ENCODE measurements at regions not wholly inside any gene's neighbourhood (a gene's known extent, or its start where the extent isn't known, plus 50 kb on each side); places are given as distances from the start of the nearest gene placed in this dataset.
A peak's percentile ranks its signal among the peaks of the same experiment; 100 is the strongest.

DNA sequence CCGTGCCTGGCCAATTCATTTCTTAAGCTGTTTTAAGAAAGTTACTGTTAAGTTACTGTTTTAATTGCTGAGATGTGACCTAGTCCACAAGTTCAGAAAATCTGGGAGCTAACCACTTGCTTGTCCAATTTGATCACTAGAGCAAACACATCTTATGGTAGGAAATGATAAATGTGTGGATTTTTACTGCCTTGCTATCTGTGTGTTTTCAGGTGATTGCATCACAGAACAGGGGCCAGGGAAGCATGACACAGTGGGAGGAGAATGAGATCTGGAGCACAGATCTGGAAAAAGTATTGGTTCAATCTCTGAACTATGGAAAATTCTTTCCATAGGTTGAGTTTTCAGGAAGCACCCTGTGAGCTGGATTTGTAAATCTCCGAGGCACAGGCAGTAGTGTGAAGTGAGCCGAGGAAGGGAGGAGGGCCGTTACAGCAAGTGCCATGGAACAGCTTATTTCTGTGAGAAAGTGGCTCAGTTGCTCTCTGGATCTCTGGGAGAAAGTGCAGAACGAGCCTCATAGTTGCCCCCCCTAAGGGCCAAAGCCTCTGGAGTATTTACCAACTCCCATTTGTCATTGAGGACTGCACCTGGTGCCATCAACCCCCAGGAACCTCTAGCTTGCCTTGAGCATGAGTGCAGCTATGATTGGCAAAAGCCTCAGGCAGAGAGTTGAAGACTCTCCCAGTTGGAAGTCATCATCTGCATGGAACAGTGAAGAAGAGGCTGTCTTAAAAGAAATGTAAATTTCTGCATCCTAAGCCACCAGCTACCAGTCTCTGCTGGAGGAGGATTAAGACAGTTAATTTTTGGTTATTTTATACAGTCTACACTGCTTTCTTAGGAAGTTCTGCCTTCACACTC, 161.8 kb upstream of the CLINT1 start:
- no peak for DNase-seq (ENCODE audit: low read depth)

DNA sequence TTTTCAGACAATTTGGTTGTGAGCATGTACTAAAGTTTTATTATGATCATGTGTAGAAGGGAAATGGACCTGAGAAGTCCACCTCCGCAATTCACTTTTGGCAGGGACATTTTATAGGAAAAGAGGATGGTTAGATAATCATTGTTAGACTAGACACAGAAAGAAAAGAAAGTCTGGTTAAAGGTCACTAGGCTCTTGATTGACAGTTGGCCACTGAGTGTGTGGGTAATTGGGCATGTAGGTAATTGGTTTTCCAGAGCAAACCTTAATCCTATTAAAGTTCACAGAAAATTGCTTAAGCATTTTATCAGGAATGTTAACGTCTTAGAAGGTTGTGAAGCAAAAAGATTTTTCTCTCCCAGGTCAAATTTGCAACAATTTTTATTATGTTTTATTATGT, 158.5 kb upstream of the CLINT1 start:
- no peak for DNase-seq (ENCODE audit: low read depth)

DNA sequence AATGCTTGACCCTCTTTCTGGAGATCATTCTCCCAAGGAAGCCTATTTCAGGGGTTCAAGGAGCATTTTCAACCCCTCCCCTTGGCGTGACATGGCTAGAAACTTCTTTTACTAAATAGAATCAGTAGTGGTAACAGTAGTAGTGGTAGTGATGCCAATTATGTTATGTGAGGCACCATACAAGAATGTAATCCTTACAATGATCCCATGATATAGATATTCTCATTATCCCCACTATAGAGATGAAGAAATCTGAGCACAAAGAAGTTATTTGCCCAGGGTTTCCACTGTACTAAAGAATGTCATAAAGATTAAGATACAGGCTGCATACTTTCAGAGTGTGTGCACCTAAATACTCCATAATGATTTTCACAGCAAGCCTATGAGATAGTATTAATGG, 155.4 kb upstream of the CLINT1 start:
- DNase-seq (ENCODE audit: low read depth): no peak

DNA sequence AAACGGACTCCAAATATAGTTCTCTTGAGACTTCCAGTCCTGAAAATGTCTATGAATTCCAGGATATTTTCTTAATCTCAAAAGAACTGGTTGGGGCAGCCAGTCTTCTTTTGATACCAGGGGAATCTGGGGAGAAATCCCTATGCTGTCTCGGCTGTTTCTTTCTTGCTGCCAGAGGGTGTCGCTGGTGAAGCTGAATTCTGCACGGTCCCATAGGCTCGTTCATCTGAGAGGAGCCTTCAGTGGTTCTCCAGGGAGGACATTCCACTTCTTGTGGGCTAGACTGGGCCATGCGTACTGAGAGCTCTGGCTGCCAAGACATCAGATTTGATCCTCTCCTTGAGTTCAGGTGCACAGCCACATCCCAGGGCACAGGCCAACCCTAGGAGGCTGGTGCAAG, 155.0 kb upstream of the CLINT1 start:
- peak; percentile 24 for DNase-seq (ENCODE audit: low read depth)

DNA sequence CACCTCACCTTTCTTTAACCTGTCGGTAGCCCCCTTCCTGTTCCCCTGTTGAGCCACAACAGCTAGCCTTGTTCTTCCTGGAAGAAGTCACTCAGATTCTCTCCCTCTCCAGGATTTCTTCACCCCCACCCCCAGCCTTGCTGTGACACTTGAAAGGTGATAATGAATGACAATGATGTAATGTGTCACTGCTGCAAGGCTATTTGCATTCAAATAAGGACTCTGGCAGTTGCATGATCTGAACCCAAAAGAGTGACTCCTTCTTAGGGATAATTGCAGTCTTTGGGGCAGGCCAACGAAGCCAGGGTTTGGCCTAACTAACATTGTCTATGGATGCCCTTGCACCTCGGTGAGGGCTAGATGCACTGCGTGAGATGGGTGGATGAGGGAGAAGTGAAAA, 154.4 kb upstream of the CLINT1 start:
- DNase-seq (ENCODE audit: low read depth): no peak

DNA sequence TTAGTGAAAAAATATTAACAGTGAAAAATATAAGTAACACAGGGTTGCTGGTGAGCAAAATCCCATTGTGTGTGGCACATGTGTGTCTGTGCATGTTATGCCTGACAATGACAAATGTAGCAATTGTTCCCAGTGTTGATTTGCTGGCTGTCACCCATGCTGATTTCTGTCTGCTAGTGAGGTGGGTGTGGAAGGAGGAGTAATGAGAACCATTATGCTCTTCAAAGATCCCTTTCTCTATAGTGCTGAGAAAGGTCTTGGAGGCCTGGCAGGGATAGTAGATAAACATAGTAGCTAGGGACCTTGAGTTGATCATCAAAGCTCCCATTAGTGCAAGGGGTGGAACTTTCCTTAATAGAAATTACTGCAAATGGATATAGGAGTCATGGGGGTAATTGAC, 152.5 kb upstream of the CLINT1 start:
- no peak for DNase-seq (ENCODE audit: low read depth)

DNA sequence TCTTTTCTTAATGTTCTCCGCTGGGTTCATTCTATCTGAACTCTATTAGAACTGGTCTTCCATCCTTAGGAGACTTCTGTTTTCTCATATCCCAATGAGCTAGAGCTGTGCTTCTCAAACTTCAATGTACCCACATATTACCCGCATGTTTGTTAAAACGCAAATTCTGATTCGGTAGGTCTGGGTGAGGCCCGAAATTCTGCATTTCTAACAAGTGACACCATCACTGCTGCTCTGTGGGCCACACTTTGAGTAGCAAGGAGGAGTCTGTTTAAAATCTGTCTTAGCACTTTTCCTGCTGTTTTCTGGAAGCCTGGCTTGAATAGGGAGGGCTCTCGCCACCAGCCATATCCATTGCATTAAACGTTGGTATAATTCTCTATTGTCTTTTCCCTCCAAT, 151.9 kb upstream of the CLINT1 start:
- DNase-seq (ENCODE audit: low read depth): no peak

DNA sequence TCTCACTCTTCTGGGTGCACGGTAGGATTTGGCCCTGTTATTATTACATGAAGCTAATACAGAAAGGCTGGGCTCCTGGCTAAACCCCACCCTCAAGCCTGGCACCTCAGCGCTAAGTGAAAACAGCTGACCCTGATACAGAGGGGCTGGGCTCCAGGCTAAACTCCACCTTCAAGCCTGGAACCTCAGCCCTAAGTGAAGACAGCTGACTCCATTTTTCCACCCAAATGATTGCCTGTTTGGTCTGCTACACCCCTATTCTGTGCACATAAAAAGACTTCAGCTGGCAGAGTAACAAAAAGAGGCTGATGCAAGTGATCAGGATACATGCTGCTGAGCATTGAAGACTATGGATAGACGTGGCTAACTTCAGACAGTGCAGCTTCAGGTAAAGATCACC, 148.4 kb upstream of the CLINT1 start:
- no peak for DNase-seq (ENCODE audit: low read depth)

DNA sequence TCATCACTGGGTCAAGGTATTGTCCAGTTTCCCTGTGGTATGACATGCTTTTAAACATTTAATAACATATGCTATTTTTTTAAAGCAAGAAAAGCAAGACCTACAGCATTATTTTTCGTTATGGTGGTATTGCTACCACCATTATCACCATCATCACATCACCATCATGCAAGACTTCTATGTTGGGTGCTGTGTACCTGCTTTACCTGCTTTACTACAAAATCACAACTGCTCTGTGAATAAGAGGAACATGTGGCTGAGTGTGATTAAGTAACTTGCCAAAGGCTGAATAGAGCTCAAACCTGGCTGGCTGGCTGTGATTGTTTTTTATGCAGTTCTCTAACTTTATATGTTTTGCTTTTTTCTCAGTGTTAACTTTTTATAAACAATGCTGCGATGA, 140.8 kb upstream of the CLINT1 start:
- no peak for DNase-seq (ENCODE audit: low read depth)

DNA sequence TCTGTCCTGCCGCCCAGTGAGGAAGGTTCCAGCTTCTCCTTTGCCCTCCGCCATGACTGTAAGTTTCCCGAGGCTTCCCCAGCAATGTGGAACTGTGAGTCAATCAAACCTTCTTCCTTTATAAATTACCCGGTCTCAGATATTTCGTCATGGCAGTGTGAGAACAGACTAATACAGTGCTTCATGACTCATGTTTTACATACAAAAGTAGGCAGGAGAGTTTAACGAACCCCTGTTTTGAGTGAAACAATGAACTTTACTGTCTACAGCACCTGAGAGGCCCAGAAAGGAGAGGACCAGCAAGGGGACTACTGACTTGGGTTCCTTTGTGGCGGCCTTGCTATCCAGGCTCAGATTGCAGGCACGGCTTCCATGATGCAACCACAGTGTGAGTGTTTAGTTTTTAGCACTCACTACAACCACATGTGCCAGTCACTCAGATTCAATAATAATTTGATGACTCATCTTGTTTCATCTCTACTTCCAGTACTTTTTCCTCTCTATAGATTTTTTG, 139.1 kb upstream of the CLINT1 start:
- peak; percentile 46 for DNase-seq (ENCODE audit: low read depth)

DNA sequence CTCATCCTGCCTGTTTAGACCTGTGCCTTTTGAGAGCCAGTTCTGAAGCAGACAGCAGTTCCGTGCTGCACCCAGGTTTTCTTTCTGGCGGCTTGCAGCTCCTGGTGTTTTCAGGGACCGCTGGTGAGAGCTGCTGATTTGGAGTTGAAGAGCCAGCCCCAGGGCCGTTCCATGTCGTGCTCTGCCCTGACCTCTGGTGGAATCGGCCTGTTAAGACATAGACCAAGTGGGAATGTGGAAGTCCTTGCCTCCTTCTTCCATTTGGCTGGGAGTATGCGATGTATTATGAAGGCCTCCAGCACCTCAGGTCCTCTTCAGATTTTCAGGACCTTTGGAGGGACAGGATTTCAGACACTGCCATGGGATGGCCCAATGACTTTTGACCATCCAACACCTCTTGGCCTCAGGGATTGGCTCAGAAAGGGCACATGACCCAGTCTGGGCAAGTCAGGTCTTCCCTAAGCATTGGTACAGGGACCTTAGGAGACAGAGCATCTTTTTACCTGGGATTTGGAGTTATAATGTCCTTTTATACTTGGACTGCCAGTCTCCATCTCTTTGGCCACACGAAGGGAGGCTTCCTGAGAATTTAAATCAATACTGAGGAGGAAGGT, 136.1 kb upstream of the CLINT1 start:
- DNase-seq (ENCODE audit: low read depth): peak; percentile 62

DNA sequence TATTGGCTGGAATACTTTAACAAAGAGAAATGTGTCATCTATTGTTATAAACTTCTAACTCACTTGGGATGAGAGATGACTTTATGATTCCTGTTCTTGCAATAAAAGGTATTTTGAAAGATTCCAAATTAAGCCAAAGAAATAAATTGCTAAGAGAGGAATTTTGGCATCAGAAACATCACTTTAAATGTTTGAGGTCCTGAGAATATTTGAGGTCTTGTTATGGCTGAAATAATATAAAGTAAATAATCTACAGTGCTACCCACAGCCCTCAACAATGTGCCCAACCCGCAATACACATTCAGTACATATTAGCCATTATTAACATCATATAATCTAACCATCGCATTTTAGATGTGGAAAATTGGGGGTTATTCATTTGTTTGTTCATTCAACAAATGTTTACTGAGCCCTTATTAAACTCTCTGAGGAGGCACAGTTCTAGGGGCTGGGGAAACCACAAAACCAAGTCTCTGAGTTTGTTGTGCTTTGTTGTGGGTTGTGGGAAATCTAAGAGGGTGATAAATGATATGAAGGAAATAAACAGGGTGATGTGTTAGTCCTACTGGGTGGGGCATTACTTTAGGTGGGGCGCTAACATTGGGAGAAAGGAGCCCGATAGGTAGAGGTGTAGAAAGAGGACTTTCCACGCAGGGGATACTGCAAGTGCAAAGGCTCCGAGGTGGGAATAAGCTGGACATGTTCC, 135.2 kb upstream of the CLINT1 start:
- DNase-seq (ENCODE audit: low read depth): no peak

DNA sequence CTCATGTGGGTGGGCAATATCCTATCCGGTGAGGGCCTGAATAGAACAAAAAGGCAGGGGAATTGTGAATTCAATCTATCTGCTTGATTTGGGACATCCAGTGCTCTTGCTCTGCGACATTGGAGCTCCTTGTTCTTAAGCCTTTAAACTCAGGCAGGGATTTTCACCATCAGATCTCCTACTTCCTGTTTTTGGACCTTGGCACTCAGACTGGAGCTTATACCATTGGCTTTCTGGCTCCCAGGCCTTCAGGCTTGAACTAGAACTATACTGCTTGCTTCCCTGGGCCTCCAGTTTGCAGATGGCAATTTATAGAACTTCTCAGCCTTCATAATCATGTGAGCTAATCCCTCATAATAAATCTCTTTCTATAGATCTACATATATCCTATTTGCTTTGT, 134.3 kb upstream of the CLINT1 start:
- no peak for DNase-seq (ENCODE audit: low read depth)

DNA sequence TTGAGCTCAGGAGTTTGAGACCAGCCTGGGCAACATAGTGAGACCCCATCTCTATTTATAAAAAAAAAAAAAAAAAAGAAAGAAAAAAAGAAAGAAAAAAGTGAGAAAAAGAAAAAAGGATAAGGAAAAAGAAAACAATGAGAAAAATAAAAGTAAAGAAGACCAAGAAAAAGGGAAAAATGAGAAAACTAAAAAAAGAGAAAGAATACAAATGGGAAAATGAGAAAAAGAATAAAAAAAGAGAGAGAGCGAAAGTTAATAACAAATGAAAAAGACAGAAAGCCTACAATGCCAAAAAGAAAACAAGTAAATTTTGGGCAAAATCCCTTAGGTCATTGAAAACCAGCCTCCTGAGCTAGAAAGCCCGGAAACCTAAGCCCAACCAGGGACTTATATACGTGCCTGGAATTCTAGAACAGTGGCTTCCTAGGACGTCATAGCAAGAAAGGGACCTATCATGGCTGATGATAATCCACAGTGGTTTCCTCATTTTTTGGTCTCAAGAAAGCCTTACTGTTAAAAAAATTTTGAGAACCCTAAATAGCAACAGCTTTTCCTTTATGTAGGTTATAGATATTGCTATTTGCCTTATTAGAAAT, 131.7 kb upstream of the CLINT1 start:
- DNase-seq (ENCODE audit: low read depth): no peak

DNA sequence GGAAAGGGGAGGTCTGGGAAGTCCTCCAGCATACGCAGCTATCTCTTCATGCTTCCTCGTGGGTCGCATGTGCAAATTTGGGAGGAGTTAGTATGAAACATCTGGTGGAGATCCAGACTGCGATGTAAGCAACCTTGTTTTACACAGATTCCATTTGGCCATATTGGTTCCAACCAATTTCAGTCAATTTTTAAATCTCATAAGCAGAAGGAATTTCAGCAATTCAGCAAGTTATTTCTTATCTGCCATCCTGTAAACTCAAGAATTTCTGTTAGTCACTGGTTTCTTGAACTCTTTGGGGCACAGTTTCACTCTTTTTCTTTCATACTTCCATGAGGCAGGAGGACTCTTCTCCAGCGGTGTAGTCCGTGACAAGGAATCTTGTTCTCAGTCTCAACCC, 130.4 kb upstream of the CLINT1 start:
- DNase-seq (ENCODE audit: low read depth): no peak

DNA sequence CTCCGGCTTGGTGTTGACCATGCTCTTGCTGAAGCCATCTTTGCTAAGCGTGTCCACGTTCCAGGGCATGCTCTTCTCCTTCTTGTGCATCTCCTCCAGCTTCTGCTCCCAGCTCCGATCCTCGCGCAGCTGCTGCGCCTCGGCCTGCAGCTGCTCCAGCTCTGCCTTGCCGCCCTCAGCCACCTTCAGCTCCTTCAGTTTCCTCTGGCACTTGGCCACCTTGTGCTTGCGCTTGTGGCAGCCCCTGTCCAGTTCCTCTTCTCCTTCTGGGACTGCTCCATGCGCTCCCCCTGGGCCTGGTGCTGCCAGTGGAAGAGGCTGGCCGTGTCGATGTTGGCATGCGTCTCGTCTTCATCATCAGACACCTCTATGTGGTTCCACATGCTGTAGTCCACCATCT, 128.3 kb upstream of the CLINT1 start:
- DNase-seq (ENCODE audit: low read depth): no peak

DNA sequence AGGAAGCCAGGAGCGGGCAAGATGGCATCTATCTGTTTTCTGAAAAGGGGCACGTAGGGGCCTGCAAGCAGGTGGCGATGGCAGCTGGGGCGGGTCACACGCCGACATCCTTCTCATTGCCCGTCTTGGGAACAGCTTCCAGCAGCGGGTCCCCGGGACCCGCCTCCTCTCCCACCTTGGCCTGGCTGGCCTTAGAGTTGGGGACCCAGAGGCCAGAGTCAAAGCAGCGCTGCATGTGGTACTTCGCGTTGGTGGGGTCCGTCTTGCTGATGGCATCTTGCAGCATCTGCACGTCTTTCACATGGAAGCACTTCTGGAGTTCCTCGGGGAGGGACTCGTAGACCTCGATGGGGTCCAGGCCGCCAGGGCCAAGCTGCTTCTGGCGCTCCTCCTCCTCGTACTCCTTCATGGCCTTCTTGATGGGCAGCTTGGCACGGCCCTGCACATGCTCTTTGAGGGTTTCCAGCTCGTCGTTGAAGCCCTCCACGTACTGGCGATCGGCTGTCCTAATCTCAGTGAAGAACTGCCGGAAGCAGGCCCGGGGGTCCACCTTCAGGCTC, 127.6 kb upstream of the CLINT1 start:
- no peak for DNase-seq (ENCODE audit: low read depth)

DNA sequence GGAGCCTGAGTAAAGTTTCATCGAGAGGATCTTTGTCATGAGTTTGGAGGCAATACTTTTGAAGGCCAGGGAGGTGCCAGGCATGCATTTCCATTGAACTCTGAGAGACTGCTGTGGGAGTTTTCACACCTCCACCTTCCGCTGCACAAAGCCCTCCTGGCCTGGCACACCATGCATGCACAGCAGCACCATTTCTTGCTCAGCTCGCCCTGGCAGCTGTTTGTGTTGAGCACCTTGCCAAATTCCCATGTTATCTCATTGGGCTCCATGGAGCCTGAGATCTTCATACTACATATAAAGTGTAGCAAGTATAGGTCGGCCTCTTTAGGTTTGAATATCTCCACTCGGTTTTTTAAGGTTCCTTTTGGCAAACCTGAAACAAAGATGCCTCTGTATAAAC, 125.7 kb upstream of the CLINT1 start:
- no peak for DNase-seq (ENCODE audit: low read depth)

DNA sequence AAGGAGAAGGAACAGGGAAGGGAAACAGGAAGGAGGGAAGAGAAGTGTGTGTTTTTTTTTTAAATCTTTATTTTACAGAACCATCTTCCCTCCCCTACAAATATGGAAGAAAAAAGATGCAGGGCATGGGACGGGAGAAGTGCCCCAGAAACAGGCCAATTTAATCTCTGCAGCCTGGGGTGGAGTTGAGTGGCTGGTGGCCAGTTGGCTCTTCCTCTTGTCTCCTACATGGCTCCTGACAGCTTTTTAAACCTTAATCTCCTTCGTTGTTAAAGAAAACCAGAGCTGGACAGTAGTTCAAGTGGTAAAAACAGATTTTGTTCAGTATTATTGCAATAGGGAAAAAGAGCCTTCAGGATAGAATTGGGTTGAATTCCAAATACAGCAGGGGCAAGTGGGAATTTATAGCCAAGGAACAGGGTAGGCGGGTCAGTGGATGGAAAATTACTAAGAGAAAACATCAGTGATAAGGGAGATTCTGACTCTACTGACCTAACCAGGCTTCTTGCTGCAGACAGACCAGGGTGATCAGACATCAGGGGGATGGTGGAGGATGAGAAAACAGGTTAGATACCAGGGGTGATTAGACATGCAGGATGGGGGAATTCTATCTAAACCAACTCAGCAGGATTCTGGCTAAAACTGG, 125.1 kb upstream of the CLINT1 start:
- DNase-seq (ENCODE audit: low read depth): no peak

DNA sequence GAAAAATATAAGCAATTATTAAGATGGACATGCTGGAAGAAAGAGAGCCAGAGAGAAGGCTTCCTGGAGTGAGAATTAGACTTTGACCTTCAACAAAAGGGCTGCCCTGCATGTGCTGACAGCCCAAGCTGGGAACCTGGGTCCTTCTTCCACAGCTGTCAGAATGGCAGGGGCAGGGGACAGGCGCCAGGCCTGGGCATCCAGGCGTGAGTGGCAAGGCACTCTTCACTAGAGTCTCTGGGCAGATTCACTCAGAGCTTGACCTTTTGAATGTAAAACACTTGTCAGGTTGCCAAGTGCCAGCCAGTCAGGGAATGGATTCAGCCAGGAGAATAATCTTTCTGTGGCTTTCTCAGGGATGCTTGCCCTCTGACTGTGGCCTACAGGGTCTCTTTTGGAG, 119.1 kb upstream of the CLINT1 start:
- no peak for DNase-seq (ENCODE audit: low read depth)

DNA sequence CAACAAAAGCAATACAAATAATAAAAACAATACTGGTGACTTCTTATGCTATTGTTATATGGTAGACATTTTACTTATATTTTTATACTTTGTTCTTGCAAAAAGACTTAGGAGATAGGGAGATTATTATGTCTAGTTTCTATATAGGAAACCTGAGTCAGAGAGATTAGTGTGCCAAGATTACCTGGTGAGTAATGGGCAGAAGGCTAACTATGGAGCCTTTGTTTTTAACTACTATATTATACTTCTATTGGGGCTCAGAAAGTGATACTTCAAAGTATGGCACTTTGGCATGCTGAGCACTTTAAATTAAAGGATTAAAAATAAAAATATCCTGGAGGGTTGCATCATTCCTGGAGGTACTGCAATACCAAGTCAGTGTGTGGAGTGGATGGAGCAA, 117.5 kb upstream of the CLINT1 start:
- DNase-seq (ENCODE audit: low read depth): no peak

DNA sequence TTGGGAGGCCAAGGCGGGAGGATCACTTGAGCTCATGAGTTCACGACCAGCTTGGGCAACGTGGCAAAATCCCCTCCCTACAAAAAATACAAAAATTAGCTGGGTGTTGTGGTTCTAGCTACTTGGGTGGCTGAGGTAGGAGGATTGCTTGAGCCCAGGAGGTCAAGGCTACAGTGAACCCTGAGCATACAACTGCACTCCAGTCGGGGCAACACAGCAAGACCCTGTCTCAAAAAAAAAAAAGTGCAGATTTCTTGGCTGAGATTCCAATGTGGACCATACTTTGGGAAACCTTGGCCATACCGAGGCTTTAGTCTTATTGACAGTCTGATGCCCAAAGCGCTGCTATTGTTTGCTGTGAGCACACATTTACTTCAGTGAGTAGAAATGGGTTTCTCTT, 113.6 kb upstream of the CLINT1 start:
- DNase-seq (ENCODE audit: low read depth): no peak
